Neural crest cell (in vitro differentiated cells): ENCODE measurements at regions not wholly inside any gene's neighbourhood (a gene's known extent, or its start where the extent isn't known, plus 50 kb on each side); places are given as distances from the start of the nearest gene placed in this dataset.

ENCODE experiments used
- DNase-seq: peaks from one replicate; pipeline ENCODE4 v3.0.0; 2021; ENCODE audit warnings: low read depth, mixed read lengths, low spot score
- H3K27ac Mint-ChIP-seq: one replicate; pipeline ENCODE4 v1.8.0; 2021; ENCODE audit warnings: mild to moderate bottlenecking, mixed read lengths; ENCODE audit not compliant: unreplicated experiment
- H3K27me3 Mint-ChIP-seq: 2 replicates; pipeline ENCODE4 v1.8.0; 2021; ENCODE audit warnings: low read depth, mild to moderate bottlenecking, mixed read lengths
- H3K36me3 Mint-ChIP-seq: 2 replicates; pipeline ENCODE4 v1.8.0; 2021; ENCODE audit warnings: low read depth, mild to moderate bottlenecking, mixed read lengths
- H3K4me1 Mint-ChIP-seq: 2 replicates; pipeline ENCODE4 v1.8.0; 2021; ENCODE audit warnings: mixed read lengths
- H3K4me3 Mint-ChIP-seq: one replicate; pipeline ENCODE4 v1.8.0; 2021; ENCODE audit warnings: mild to moderate bottlenecking, mixed read lengths
- H3K9me3 Mint-ChIP-seq: 2 replicates; pipeline ENCODE4 v1.8.0; 2021; ENCODE audit warnings: mixed read lengths
- TF ChIP-seq, protein P1 (sequence below): fragments of 200-600 bp; sonication (generic); conservative IDR thresholded peaks from 2 replicates; pipeline ENCODE4 v1.5.0; 2021; ENCODE audit warnings: antibody characterized with exemption, mild to moderate bottlenecking

DNA sequence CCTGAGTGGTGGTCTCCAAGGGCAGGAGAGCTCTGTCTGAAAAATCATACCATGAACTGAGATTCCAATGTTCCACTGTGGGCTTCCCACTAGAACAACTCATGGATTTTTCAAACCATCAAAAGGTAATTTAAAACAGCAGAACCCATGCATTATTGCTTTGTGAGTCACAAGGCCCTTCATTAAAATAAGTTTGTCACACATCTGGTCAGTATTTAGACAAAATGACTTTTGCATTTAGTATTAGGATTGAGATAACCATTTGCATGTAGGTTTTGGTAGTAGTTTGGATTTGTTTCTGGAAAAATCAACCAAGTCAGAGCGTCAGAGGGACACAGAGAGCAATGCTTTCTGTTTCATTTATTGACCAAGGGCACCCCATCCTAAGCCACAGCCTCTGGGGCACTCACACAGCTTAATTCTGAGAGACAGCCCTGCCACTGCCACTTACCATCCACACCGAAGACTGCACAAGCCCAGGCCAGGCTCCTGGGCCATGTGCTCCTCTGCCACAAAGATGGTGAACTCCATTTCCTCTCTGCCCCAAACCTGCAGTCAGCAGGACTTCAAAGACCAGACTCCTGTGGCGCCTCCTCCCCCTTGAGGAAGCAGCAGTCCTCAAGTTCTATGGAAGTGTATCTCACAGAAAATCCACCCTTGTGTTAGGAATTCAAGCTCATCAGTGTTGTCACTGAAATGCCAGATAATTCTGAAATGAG is 132.6 kb upstream of the DUSP10 start:
- Mint-ChIP-seq H3K4me1 (no peaks in the 10 kb centered on the region), H3K36me3 (no peaks in the 10 kb centered on the region)

DNA sequence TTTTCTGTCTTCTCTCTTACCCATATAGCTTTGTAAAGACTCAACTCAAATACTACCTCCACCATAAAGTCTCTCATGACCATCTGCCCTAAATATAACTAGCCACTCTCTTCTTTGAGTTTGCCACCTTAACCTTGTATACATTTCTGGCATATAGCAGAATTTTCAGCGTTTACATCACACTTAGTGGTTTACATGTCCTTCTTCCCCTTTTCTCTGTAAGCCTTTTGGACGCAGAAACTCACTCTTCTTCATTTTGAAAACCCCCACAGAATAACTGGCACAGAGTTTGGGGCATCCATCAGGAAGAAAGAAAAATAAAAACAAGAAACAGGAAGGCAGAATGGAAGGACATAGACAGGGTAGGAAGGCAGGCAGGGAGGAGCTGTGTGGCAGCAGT is 131.8 kb upstream of the DUSP10 start:
- TF ChIP-seq, protein P1, sequence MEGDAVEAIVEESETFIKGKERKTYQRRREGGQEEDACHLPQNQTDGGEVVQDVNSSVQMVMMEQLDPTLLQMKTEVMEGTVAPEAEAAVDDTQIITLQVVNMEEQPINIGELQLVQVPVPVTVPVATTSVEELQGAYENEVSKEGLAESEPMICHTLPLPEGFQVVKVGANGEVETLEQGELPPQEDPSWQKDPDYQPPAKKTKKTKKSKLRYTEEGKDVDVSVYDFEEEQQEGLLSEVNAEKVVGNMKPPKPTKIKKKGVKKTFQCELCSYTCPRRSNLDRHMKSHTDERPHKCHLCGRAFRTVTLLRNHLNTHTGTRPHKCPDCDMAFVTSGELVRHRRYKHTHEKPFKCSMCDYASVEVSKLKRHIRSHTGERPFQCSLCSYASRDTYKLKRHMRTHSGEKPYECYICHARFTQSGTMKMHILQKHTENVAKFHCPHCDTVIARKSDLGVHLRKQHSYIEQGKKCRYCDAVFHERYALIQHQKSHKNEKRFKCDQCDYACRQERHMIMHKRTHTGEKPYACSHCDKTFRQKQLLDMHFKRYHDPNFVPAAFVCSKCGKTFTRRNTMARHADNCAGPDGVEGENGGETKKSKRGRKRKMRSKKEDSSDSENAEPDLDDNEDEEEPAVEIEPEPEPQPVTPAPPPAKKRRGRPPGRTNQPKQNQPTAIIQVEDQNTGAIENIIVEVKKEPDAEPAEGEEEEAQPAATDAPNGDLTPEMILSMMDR, result no peak
- H3K4me3 Mint-ChIP-seq, result no peak overlapping the region
- no peak for DNase-seq
- H3K4me1 Mint-ChIP-seq, result no peaks in the 10 kb centered on the region
- H3K36me3 Mint-ChIP-seq, result no peaks in the 10 kb centered on the region
- H3K9me3 Mint-ChIP-seq, result no peaks in the 10 kb centered on the region
- H3K27me3 Mint-ChIP-seq, result peaks cover 2% of the 10 kb centered on the region
- H3K27ac Mint-ChIP-seq, result no peak overlapping the region

More for the DNA sequence above, 132.6 kb upstream of the DUSP10 start:
- Mint-ChIP-seq H3K27ac (no peak overlapping the region), H3K4me3 (no peak overlapping the region), H3K27me3 (peaks cover 6% of the 10 kb centered on the region), H3K9me3 (no peaks in the 10 kb centered on the region)
- TF ChIP-seq, protein P1, result no peak
- DNase-seq, result no peak

DNA sequence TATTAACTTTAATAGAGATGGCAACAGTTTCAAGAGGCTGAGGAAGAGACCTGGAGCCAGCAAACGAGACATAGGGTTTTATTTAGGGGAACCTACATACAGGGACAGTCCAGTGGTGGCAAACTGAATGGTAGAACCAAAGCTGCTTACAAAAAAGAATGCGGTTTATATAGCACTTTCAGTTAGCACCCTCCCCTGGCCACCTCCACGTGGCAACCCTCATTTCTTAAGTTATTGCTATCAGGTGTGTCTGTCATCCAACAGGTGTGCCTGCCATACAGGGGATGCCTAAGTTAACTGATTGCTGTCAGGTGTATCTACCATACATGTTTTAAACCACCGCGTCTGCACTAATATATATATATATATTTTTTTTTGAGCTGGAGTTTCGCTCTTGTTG is 129.2 kb upstream of the DUSP10 start:
- H3K27me3 Mint-ChIP-seq, result no peaks in the 10 kb centered on the region
- no peak for DNase-seq
- TF ChIP-seq, protein P1, result no peak
- no peak overlapping the region for H3K4me3 Mint-ChIP-seq
- no peaks in the 10 kb centered on the region for H3K36me3 Mint-ChIP-seq
- H3K27ac Mint-ChIP-seq, result no peak overlapping the region
- no peaks in the 10 kb centered on the region for H3K9me3 Mint-ChIP-seq
- no peaks in the 10 kb centered on the region for H3K4me1 Mint-ChIP-seq

DNA sequence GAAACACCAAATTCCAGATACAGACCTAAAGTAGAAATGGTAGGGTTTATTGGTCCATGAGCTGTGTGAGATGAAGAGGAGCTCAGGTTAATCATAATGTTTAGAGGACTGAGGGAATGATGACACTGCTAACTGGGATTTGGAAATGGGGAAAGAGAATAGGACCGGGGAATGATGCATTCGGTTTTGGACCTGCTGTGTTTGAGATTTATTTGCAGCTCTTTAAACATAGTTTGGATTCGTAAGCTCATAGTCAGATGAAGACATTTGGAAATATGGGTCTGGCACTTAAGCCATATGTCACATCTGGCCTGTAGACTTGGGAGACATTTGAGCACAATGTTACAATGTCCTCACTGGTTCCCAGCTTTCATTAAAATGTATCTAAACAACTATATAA is 127.9 kb upstream of the DUSP10 start:
- no peak overlapping the region for H3K4me3 Mint-ChIP-seq
- H3K9me3 Mint-ChIP-seq, result no peaks in the 10 kb centered on the region
- no peak overlapping the region for H3K27ac Mint-ChIP-seq
- DNase-seq, result no peak
- no peaks in the 10 kb centered on the region for H3K36me3 Mint-ChIP-seq
- TF ChIP-seq, protein P1, result no peak
- H3K27me3 Mint-ChIP-seq, result no peaks in the 10 kb centered on the region
- H3K4me1 Mint-ChIP-seq, result no peaks in the 10 kb centered on the region

DNA sequence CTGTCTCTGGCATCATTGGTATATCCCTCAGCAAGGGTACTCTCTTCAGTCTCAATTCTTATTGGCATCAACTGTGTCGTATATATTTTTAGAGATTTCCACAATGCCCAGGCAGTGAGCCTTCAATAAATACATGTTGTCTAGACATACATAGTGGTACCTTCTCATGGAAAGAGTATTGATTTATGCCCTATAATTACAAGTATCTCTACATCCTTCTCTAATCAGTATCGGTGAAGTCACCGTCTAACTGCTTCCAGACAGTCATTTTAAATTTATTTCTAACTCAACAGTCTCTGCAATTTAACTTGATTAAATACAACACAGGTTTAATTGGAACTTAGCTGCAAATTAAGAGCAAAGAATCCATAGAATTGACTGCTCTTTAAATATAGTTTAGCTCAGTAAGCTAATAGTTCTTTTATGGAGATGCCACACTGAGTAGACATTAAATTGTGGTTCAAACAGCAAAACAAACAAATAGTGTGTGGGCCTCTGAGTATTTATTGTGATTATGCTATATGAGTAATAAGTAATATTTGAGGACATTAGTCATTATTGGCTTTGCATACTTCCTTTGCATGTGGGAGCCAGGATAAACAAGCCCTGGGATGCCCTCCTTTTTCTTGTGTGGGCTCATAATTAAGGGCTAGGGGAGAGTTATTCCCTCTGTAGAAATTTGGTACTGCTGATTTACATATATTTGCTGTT is 126.9 kb upstream of the DUSP10 start:
- H3K4me3 Mint-ChIP-seq, result no peak overlapping the region
- H3K36me3 Mint-ChIP-seq, result no peaks in the 10 kb centered on the region
- H3K27ac Mint-ChIP-seq, result no peak overlapping the region
- no peaks in the 10 kb centered on the region for H3K4me1 Mint-ChIP-seq
- H3K9me3 Mint-ChIP-seq, result no peaks in the 10 kb centered on the region
- H3K27me3 Mint-ChIP-seq, result no peaks in the 10 kb centered on the region
- no peak for DNase-seq
- TF ChIP-seq, protein P1, result no peak
